HFF-Myc (cell line): ENCODE measurements at regions not wholly inside any gene's neighbourhood (a gene's known extent, or its start where the extent isn't known, plus 50 kb on each side); places are given as distances from the start of the nearest gene placed in this dataset.

ENCODE experiments used
- DNase-seq: peaks from one replicate; pipeline ENCODE4 v3.0.0-alpha.2; 2011; ENCODE audit warnings: low read depth; ENCODE audit errors: extremely low read depth
- H3K4me3 ChIP-seq: replicated peaks from 2 replicates; pipeline ENCODE4 v1.5.1; 2011; ENCODE audit warnings: low read depth, mild to moderate bottlenecking, control low read depth, low read length
- CTCF ChIP-seq: IDR thresholded peaks from 2 replicates; pipeline ENCODE4 v1.5.1; 2012; ENCODE audit warnings: mild to moderate bottlenecking, low read depth, low read length, control low read depth; ENCODE audit errors: missing control alignments

GRCh38 chr6:23077772-23078171 lies 508.4 kb downstream of the HDGFL1 start:
- H3K4me3 ChIP-seq: no peak overlapping the region
- TF ChIP-seq CTCF: no peak

GRCh38 chr6:23081701-23082100 lies 512.3 kb downstream of the HDGFL1 start:
- H3K4me3 ChIP-seq: no peak overlapping the region
- peak; percentile 22 for TF ChIP-seq CTCF
- peak; percentile 4 for DNase-seq

More at GRCh38 chr6:23077772-23078171, 508.4 kb downstream of the HDGFL1 start:
- no peak for DNase-seq

GRCh38 chr6:23086100-23086499 lies 516.7 kb downstream of the HDGFL1 start:
- TF ChIP-seq CTCF: no peak
- DNase-seq: no peak
- H3K4me3 ChIP-seq: no peak overlapping the region

- no peak overlapping the region for H3K4me3 ChIP-seq
- no peak for TF ChIP-seq CTCF
- DNase-seq: no peak
Measured at GRCh38 chr6:23087471-23087870, 518.1 kb downstream of the HDGFL1 start.

- TF ChIP-seq CTCF: no peak
- DNase-seq: no peak
Measured at GRCh38 chr6:23088761-23089160, 519.4 kb downstream of the HDGFL1 start.

GRCh38 chr6:23089981-23090380 lies 520.6 kb downstream of the HDGFL1 start:
- no peak for DNase-seq
- H3K4me3 ChIP-seq: no peak overlapping the region
- TF ChIP-seq CTCF: no peak

More at GRCh38 chr6:23088761-23089160, 519.4 kb downstream of the HDGFL1 start:
- H3K4me3 ChIP-seq: no peak overlapping the region

GRCh38 chr6:23091795-23092194 lies 522.4 kb downstream of the HDGFL1 start:
- no peak for TF ChIP-seq CTCF
- no peak for DNase-seq
- H3K4me3 ChIP-seq: no peak overlapping the region
